H9 (cell line): ENCODE measurements at regions not wholly inside any gene's neighbourhood (a gene's known extent, or its start where the extent isn't known, plus 50 kb on each side); places are given as distances from the start of the nearest gene placed in this dataset.

Source experiments
- DNase-seq: peaks from one replicate; pipeline ENCODE4 v3.0.0-alpha.2; 2017
- H2AFZ ChIP-seq: one replicate; pipeline ENCODE4 v1.6.1; 2013; ENCODE audit warnings: mild to moderate bottlenecking, low read length, control low read depth, moderate library complexity
- H2AK5ac ChIP-seq: 2 replicates; pipeline ENCODE4 v1.6.1; 2013; ENCODE audit warnings: low read length, control low read depth, mixed read lengths; ENCODE audit not compliant: insufficient read length
- H2BK120ac ChIP-seq: one replicate; pipeline ENCODE4 v1.6.1; 2013; ENCODE audit warnings: low read depth, mild to moderate bottlenecking, low read length, control low read depth, inconsistent platforms; ENCODE audit not compliant: poor library complexity, severe bottlenecking
- H2BK12ac ChIP-seq: 2 replicates; pipeline ENCODE4 v1.6.1; 2013; ENCODE audit warnings: low read length, control low read depth, mixed read lengths, low read depth; ENCODE audit not compliant: insufficient read length
- H2BK15ac ChIP-seq: 2 replicates; pipeline ENCODE4 v1.6.1; 2013; ENCODE audit warnings: low read depth, low read length, control low read depth
- H2BK20ac ChIP-seq: one replicate; pipeline ENCODE4 v1.6.1; 2013; ENCODE audit warnings: low read depth, mild to moderate bottlenecking, low read length, control low read depth, inconsistent platforms; ENCODE audit not compliant: poor library complexity, severe bottlenecking
- H2BK5ac ChIP-seq: 2 replicates; pipeline ENCODE4 v1.6.1; 2013; ENCODE audit warnings: low read length, control low read depth, mixed read lengths; ENCODE audit not compliant: insufficient read length
- H3K14ac ChIP-seq: 2 replicates; pipeline ENCODE4 v1.6.1; 2013; ENCODE audit warnings: low read length, control low read depth; ENCODE audit not compliant: insufficient read depth
- H3K18ac ChIP-seq: 2 replicates; pipeline ENCODE4 v1.6.1; 2013; ENCODE audit warnings: low read depth, mild to moderate bottlenecking, mixed read lengths, low read length, control low read depth; ENCODE audit not compliant: insufficient read length
- H3K23ac ChIP-seq: 2 replicates; pipeline ENCODE4 v1.6.1; 2013; ENCODE audit warnings: low read length, control low read depth, mixed read lengths, low read depth; ENCODE audit not compliant: insufficient read length
- H3K23me2 ChIP-seq: 2 replicates; pipeline ENCODE4 v1.6.1; 2013; ENCODE audit warnings: low read depth, mild to moderate bottlenecking, mixed read lengths, low read length, control low read depth; ENCODE audit not compliant: insufficient read length, poor library complexity, severe bottlenecking
- H3K27ac ChIP-seq: 2 replicates; pipeline ENCODE4 v1.5.1; 2013; ENCODE audit warnings: low read length, control low read depth, mixed read lengths, low read depth; ENCODE audit not compliant: insufficient read length
- H3K27me3 ChIP-seq: 2 replicates; pipeline ENCODE4 v1.6.1; 2013; ENCODE audit warnings: low read length, control low read depth, inconsistent platforms; ENCODE audit not compliant: insufficient read depth
- H3K4ac ChIP-seq: 2 replicates; pipeline ENCODE4 v1.6.1; 2013; ENCODE audit warnings: low read depth, mild to moderate bottlenecking, control low read depth, inconsistent platforms, low read length, moderate library complexity
- H3K4me1 ChIP-seq: 2 replicates; pipeline ENCODE4 v1.6.1; 2013; ENCODE audit warnings: low read length, control low read depth, inconsistent platforms; ENCODE audit not compliant: insufficient read depth
- H3K4me2 ChIP-seq: 2 replicates; pipeline ENCODE4 v1.6.1; 2013; ENCODE audit warnings: low read length, control low read depth, mixed read lengths; ENCODE audit not compliant: insufficient read length, insufficient read depth
- H3K56ac ChIP-seq: 2 replicates; pipeline ENCODE4 v1.6.1; 2013; ENCODE audit warnings: low read depth, mild to moderate bottlenecking, mixed read lengths, low read length, control low read depth; ENCODE audit not compliant: insufficient read length
- H3K79me1 ChIP-seq: 2 replicates; pipeline ENCODE4 v1.6.1; 2013; ENCODE audit warnings: low read depth, mild to moderate bottlenecking, moderate library complexity, low read length, control low read depth, inconsistent platforms; ENCODE audit not compliant: insufficient read depth, poor library complexity, severe bottlenecking
- H3K79me2 ChIP-seq: 2 replicates; pipeline ENCODE4 v1.6.1; 2013; ENCODE audit warnings: low read length, control low read depth, inconsistent platforms; ENCODE audit not compliant: insufficient read depth
- H3K9ac ChIP-seq: 2 replicates; pipeline ENCODE4 v1.6.1; 2013; ENCODE audit warnings: low read length, control low read depth, mixed read lengths; ENCODE audit not compliant: insufficient read length; ENCODE audit errors: extremely low read depth
- H3K9me3 ChIP-seq: one replicate; pipeline ENCODE4 v1.6.1; 2013; ENCODE audit warnings: low read depth, low read length, inconsistent platforms; ENCODE audit not compliant: control insufficient read depth
- H3T11ph ChIP-seq: one replicate; pipeline ENCODE4 v1.6.1; 2013; ENCODE audit warnings: mild to moderate bottlenecking, low read length, control low read depth, inconsistent platforms
- H4K20me1 ChIP-seq: one replicate; pipeline ENCODE4 v1.6.1; 2013; ENCODE audit not compliant: control insufficient read depth, insufficient read length, insufficient read depth
- H4K5ac ChIP-seq: 2 replicates; pipeline ENCODE4 v1.6.1; 2013; ENCODE audit warnings: low read depth, mild to moderate bottlenecking, mixed read lengths, low read length, control low read depth; ENCODE audit not compliant: insufficient read length
- H4K8ac ChIP-seq: replicated peaks from 2 replicates; pipeline ENCODE4 v1.6.1; 2013; ENCODE audit warnings: low read length, control low read depth, mixed read lengths, low read depth; ENCODE audit not compliant: insufficient read length
- H4K91ac ChIP-seq: 2 replicates; pipeline ENCODE4 v1.6.1; 2013; ENCODE audit warnings: low read depth, mild to moderate bottlenecking, moderate library complexity, mixed read lengths, low read length, control low read depth; ENCODE audit not compliant: insufficient read length
- H3K27ac Mint-ChIP-seq, 3 experiments: 2 replicates in 2 of 3; 3 replicates in 1 of 3; pipeline ENCODE4 v1.8.0; 2020 to 2021; ENCODE audit warnings: mixed read lengths in 3 of 3, mild to moderate bottlenecking in 1 of 3, moderate library complexity in 1 of 3
- H3K27me3 Mint-ChIP-seq: 2 replicates; pipeline ENCODE4 v1.8.0; 2021; ENCODE audit warnings: low read depth, mild to moderate bottlenecking, moderate library complexity, mixed read lengths
- H3K36me3 Mint-ChIP-seq, 3 experiments: 2 replicates in 2 of 3; 3 replicates in 1 of 3; pipeline ENCODE4 v1.8.0; 2020 to 2021; ENCODE audit warnings: low read depth in 3 of 3, mixed read lengths in 3 of 3; ENCODE audit not compliant: insufficient read depth in 1 of 3
- H3K4me1 Mint-ChIP-seq, 2 experiments: 2 replicates each; pipeline ENCODE4 v1.8.0; 2020; ENCODE audit warnings: mixed read lengths in 2 of 2
- H3K4me3 Mint-ChIP-seq, 2 experiments: 2 replicates in 1 of 2; 3 replicates in 1 of 2; pipeline ENCODE4 v1.8.0; 2020 to 2021; ENCODE audit warnings: mild to moderate bottlenecking in 2 of 2, mixed read lengths in 2 of 2, moderate library complexity in 1 of 2
- H3K9me3 Mint-ChIP-seq, 2 experiments: 2 replicates in 1 of 2; 3 replicates in 1 of 2; pipeline ENCODE4 v1.8.0; 2020; ENCODE audit warnings: mild to moderate bottlenecking in 2 of 2, mixed read lengths in 2 of 2, moderate library complexity in 1 of 2
- CTCF ChIP-seq: fragments of 200-600 bp; sonication (generic); conservative IDR thresholded peaks from 3 replicates; pipeline ENCODE4 v1.8.0; 2021; ENCODE audit warnings: antibody characterized with exemption, mild to moderate bottlenecking
- WGBS: extraction: QIAGEN DNeasy Blood & Tissue Kit; methylation state at CpG from one replicate; pipeline ENCODE4 v1.1.7; 2013; ENCODE audit warnings: missing lambda C conversion rate, low lambda C conversion rate, mixed read lengths; ENCODE audit not compliant: insufficient read length; ENCODE audit errors: extremely low coverage; 5-methylcytosine and 5-hydroxymethylcytosine counted together

- Histone ChIP-seq H4K91ac (no peak overlapping the region), H2BK20ac (no peak overlapping the region), H3K23me2 (no peaks in the 10 kb centered on the region), H3K27me3 (no peaks in the 10 kb centered on the region), H3K18ac (no peak overlapping the region), H3K79me1 (no peaks in the 10 kb centered on the region), H3K9ac (no peak overlapping the region), H4K20me1 (no peaks in the 10 kb centered on the region), H3K27ac (no peak overlapping the region), H2AFZ (no peak overlapping the region), H2AK5ac (no peak overlapping the region), H3K23ac (no peak overlapping the region), H3T11ph (no peak overlapping the region), H4K5ac (no peak overlapping the region), H3K9me3 (no peaks in the 10 kb centered on the region), H2BK5ac (no peak overlapping the region), H2BK120ac (no peak overlapping the region), H3K4me2 (no peak overlapping the region), H4K8ac (no peak overlapping the region), H2BK15ac (no peak overlapping the region), H3K4ac (no peak overlapping the region), H3K56ac (no peak overlapping the region), H3K79me2 (no peaks in the 10 kb centered on the region), H3K4me1 (no peaks in the 10 kb centered on the region), H2BK12ac (no peak overlapping the region), H3K14ac (no peak overlapping the region)
- no peaks in the 10 kb centered on the region for H3K27me3 Mint-ChIP-seq
- H3K4me1 Mint-ChIP-seq, result peaks cover 3 to 4% of the 10 kb centered on the region in 2 experiments; a peak in 3 of 4 replicates
- no CpG with 5 or more reads among the region's 3 CpGs for WGBS
- TF ChIP-seq CTCF, result no peak
- H3K27ac Mint-ChIP-seq, result no peak overlapping the region
- H3K36me3 Mint-ChIP-seq, result no peaks in the 10 kb centered on the region
- no peaks in the 10 kb centered on the region for H3K9me3 Mint-ChIP-seq
- no peak overlapping the region for H3K4me3 Mint-ChIP-seq
- no peak for DNase-seq
Observed at GRCh38 chr6:77326711-77327110, 136.6 kb downstream of the HTR1B start.
